ENCODE measurements at regions not wholly inside any gene's neighbourhood (a gene's known extent, or its start where the extent isn't known, plus 50 kb on each side); places are given as distances from the start of the nearest gene placed in this dataset.

DNA sequence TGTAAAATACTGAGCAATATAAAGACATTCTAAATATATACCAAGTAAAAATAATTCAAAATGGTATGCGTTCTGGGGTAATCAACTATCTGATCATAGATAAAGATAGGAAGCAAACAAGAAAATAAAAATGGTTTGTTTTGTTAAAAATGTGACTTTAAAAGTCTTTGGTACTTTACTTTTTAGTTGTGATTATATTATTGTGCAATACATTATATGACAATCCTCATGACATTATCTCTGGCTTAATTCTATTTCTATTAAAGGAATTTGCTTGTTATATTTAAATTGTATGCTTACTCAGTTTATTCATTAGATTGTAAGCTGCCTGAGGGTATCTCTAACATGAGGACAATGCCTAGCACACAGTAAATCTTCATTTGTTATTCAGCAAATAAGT lies 477.9 kb downstream of the TMEM38B start:
- TF ChIP-seq MYC (IDR thresholded peaks at IDR 0.05; ENCODE audit: low read depth, low read length) (no peak), EZH2 (IDR thresholded peaks at IDR 0.05; ENCODE audit: borderline replicate concordance, low read depth, low read length, severe bottlenecking) (no peak), FOS (IDR thresholded peaks at IDR 0.05; ENCODE audit: borderline replicate concordance, insufficient read depth, low read length) (no peak), GATA2 (IDR thresholded peaks at IDR 0.05; ENCODE audit: insufficient read depth, insufficient read length, low read depth, low read length) (no peak), POLR2AphosphoS5 (IDR thresholded peaks at IDR 0.05; ENCODE audit: insufficient read depth, low read depth, low read length) (no peak), MAX (IDR thresholded peaks at IDR 0.05; ENCODE audit: insufficient read depth, insufficient read length) (no peak), JUN (IDR thresholded peaks at IDR 0.05; ENCODE audit: borderline replicate concordance, insufficient read depth, insufficient read length, low read depth) (no peak), CTCF (IDR thresholded peaks at IDR 0.05; ENCODE audit: extremely low read depth in 1 of 2, insufficient read depth in 1 of 2, low read depth in 1 of 2, low read length in 2 of 2) (no peak), POLR2A (IDR thresholded peaks at IDR 0.05; ENCODE audit: low read depth, low read length) (no peak)
- no peaks in the 10 kb centered on the region for H3K4me1 ChIP-seq (ENCODE audit: control insufficient read depth, extremely low read depth, insufficient read depth, low read length)
- H4K20me1 ChIP-seq (replicated peaks; ENCODE audit: control insufficient read depth, extremely low read depth, insufficient read depth, low read length): no peaks in the 10 kb centered on the region
- H3K4me3 ChIP-seq (replicated peaks in 1 of 3; ENCODE audit: insufficient read depth in 1 of 3, low read depth in 1 of 3, low read length in 3 of 3): no peak overlapping the region
- BruUV-seq (replicated peaks): no TSS peak
- H3K27ac ChIP-seq (ENCODE audit: insufficient read depth, low read depth, low read length): no peak overlapping the region
- FAIRE-seq: no peak
- H3K79me2 ChIP-seq (ENCODE audit: control insufficient read depth, insufficient read depth, low read length): no peaks in the 10 kb centered on the region
- H3K27me3 ChIP-seq (ENCODE audit: control insufficient read depth in 2 of 2, insufficient read depth in 2 of 2, low read length in 2 of 2): no peaks in the 10 kb centered on the region
- CTCF ChIA-PET: no interaction called here
- H3K4me2 ChIP-seq (ENCODE audit: insufficient read depth, low read length): no peak overlapping the region
- dilution Hi-C loops (cut with MboI; ENCODE audit: extremely low pct_ligation_motif_present, low sequenced_read_pairs): no loop called here
- H3K36me3 ChIP-seq (ENCODE audit: control insufficient read depth in 2 of 2, extremely low read depth in 1 of 2, insufficient read depth in 2 of 2, low read length in 2 of 2): no peaks in the 10 kb centered on the region
- no peak overlapping the region for H2AFZ ChIP-seq (ENCODE audit: low read depth, low read length)
- H3K9ac ChIP-seq (replicated peaks; ENCODE audit: extremely low read depth, insufficient read depth, low read length): no peak overlapping the region
- H3K9me3 ChIP-seq (replicated peaks; ENCODE audit: control insufficient read depth, insufficient read depth, low read length): peaks cover 2% of the 10 kb centered on the region
- DNase-seq (ENCODE audit: low read depth, low spot score): no peak
- POLR2A ChIA-PET: no interaction called here
- no peaks in the 10 kb centered on the region for H3K9me1 ChIP-seq (replicated peaks; ENCODE audit: control insufficient read depth, extremely low read depth, insufficient read depth, low read length)
- intact Hi-C loops (cut with micrococcal nuclease): no loop called here
